H9 (cell line): ENCODE measurements at regions not wholly inside any gene's neighbourhood (a gene's known extent, or its start where the extent isn't known, plus 50 kb on each side); places are given as distances from the start of the nearest gene placed in this dataset.

ENCODE experiments used
- DNase-seq: peaks from one replicate; pipeline ENCODE4 v3.0.0-alpha.2; 2017
- H2AFZ ChIP-seq: one replicate; pipeline ENCODE4 v1.6.1; 2013; ENCODE audit warnings: mild to moderate bottlenecking, low read length, control low read depth, moderate library complexity
- H2AK5ac ChIP-seq: 2 replicates; pipeline ENCODE4 v1.6.1; 2013; ENCODE audit warnings: low read length, control low read depth, mixed read lengths; ENCODE audit not compliant: insufficient read length
- H2BK120ac ChIP-seq: one replicate; pipeline ENCODE4 v1.6.1; 2013; ENCODE audit warnings: low read depth, mild to moderate bottlenecking, low read length, control low read depth, inconsistent platforms; ENCODE audit not compliant: poor library complexity, severe bottlenecking
- H2BK12ac ChIP-seq: 2 replicates; pipeline ENCODE4 v1.6.1; 2013; ENCODE audit warnings: low read length, control low read depth, mixed read lengths, low read depth; ENCODE audit not compliant: insufficient read length
- H2BK15ac ChIP-seq: 2 replicates; pipeline ENCODE4 v1.6.1; 2013; ENCODE audit warnings: low read depth, low read length, control low read depth
- H2BK20ac ChIP-seq: one replicate; pipeline ENCODE4 v1.6.1; 2013; ENCODE audit warnings: low read depth, mild to moderate bottlenecking, low read length, control low read depth, inconsistent platforms; ENCODE audit not compliant: poor library complexity, severe bottlenecking
- H2BK5ac ChIP-seq: 2 replicates; pipeline ENCODE4 v1.6.1; 2013; ENCODE audit warnings: low read length, control low read depth, mixed read lengths; ENCODE audit not compliant: insufficient read length
- H3K14ac ChIP-seq: 2 replicates; pipeline ENCODE4 v1.6.1; 2013; ENCODE audit warnings: low read length, control low read depth; ENCODE audit not compliant: insufficient read depth
- H3K18ac ChIP-seq: 2 replicates; pipeline ENCODE4 v1.6.1; 2013; ENCODE audit warnings: low read depth, mild to moderate bottlenecking, mixed read lengths, low read length, control low read depth; ENCODE audit not compliant: insufficient read length
- H3K23ac ChIP-seq: 2 replicates; pipeline ENCODE4 v1.6.1; 2013; ENCODE audit warnings: low read length, control low read depth, mixed read lengths, low read depth; ENCODE audit not compliant: insufficient read length
- H3K23me2 ChIP-seq: 2 replicates; pipeline ENCODE4 v1.6.1; 2013; ENCODE audit warnings: low read depth, mild to moderate bottlenecking, mixed read lengths, low read length, control low read depth; ENCODE audit not compliant: insufficient read length, poor library complexity, severe bottlenecking
- H3K27ac ChIP-seq: 2 replicates; pipeline ENCODE4 v1.5.1; 2013; ENCODE audit warnings: low read length, control low read depth, mixed read lengths, low read depth; ENCODE audit not compliant: insufficient read length
- H3K27me3 ChIP-seq: 2 replicates; pipeline ENCODE4 v1.6.1; 2013; ENCODE audit warnings: low read length, control low read depth, inconsistent platforms; ENCODE audit not compliant: insufficient read depth
- H3K4ac ChIP-seq: 2 replicates; pipeline ENCODE4 v1.6.1; 2013; ENCODE audit warnings: low read depth, mild to moderate bottlenecking, control low read depth, inconsistent platforms, low read length, moderate library complexity
- H3K4me1 ChIP-seq: 2 replicates; pipeline ENCODE4 v1.6.1; 2013; ENCODE audit warnings: low read length, control low read depth, inconsistent platforms; ENCODE audit not compliant: insufficient read depth
- H3K4me2 ChIP-seq: 2 replicates; pipeline ENCODE4 v1.6.1; 2013; ENCODE audit warnings: low read length, control low read depth, mixed read lengths; ENCODE audit not compliant: insufficient read length, insufficient read depth
- H3K56ac ChIP-seq: 2 replicates; pipeline ENCODE4 v1.6.1; 2013; ENCODE audit warnings: low read depth, mild to moderate bottlenecking, mixed read lengths, low read length, control low read depth; ENCODE audit not compliant: insufficient read length
- H3K79me1 ChIP-seq: 2 replicates; pipeline ENCODE4 v1.6.1; 2013; ENCODE audit warnings: low read depth, mild to moderate bottlenecking, moderate library complexity, low read length, control low read depth, inconsistent platforms; ENCODE audit not compliant: insufficient read depth, poor library complexity, severe bottlenecking
- H3K79me2 ChIP-seq: 2 replicates; pipeline ENCODE4 v1.6.1; 2013; ENCODE audit warnings: low read length, control low read depth, inconsistent platforms; ENCODE audit not compliant: insufficient read depth
- H3K9ac ChIP-seq: 2 replicates; pipeline ENCODE4 v1.6.1; 2013; ENCODE audit warnings: low read length, control low read depth, mixed read lengths; ENCODE audit not compliant: insufficient read length; ENCODE audit errors: extremely low read depth
- H3K9me3 ChIP-seq: one replicate; pipeline ENCODE4 v1.6.1; 2013; ENCODE audit warnings: low read depth, low read length, inconsistent platforms; ENCODE audit not compliant: control insufficient read depth
- H3T11ph ChIP-seq: one replicate; pipeline ENCODE4 v1.6.1; 2013; ENCODE audit warnings: mild to moderate bottlenecking, low read length, control low read depth, inconsistent platforms
- H4K20me1 ChIP-seq: one replicate; pipeline ENCODE4 v1.6.1; 2013; ENCODE audit not compliant: control insufficient read depth, insufficient read length, insufficient read depth
- H4K5ac ChIP-seq: 2 replicates; pipeline ENCODE4 v1.6.1; 2013; ENCODE audit warnings: low read depth, mild to moderate bottlenecking, mixed read lengths, low read length, control low read depth; ENCODE audit not compliant: insufficient read length
- H4K8ac ChIP-seq: replicated peaks from 2 replicates; pipeline ENCODE4 v1.6.1; 2013; ENCODE audit warnings: low read length, control low read depth, mixed read lengths, low read depth; ENCODE audit not compliant: insufficient read length
- H4K91ac ChIP-seq: 2 replicates; pipeline ENCODE4 v1.6.1; 2013; ENCODE audit warnings: low read depth, mild to moderate bottlenecking, moderate library complexity, mixed read lengths, low read length, control low read depth; ENCODE audit not compliant: insufficient read length
- H3K27ac Mint-ChIP-seq, 3 experiments: 2 replicates in 2 of 3; 3 replicates in 1 of 3; pipeline ENCODE4 v1.8.0; 2020 to 2021; ENCODE audit warnings: mixed read lengths in 3 of 3, mild to moderate bottlenecking in 1 of 3, moderate library complexity in 1 of 3
- H3K27me3 Mint-ChIP-seq: 2 replicates; pipeline ENCODE4 v1.8.0; 2021; ENCODE audit warnings: low read depth, mild to moderate bottlenecking, moderate library complexity, mixed read lengths
- H3K36me3 Mint-ChIP-seq, 3 experiments: 2 replicates in 2 of 3; 3 replicates in 1 of 3; pipeline ENCODE4 v1.8.0; 2020 to 2021; ENCODE audit warnings: low read depth in 3 of 3, mixed read lengths in 3 of 3; ENCODE audit not compliant: insufficient read depth in 1 of 3
- H3K4me1 Mint-ChIP-seq, 2 experiments: 2 replicates each; pipeline ENCODE4 v1.8.0; 2020; ENCODE audit warnings: mixed read lengths in 2 of 2
- H3K4me3 Mint-ChIP-seq, 2 experiments: 2 replicates in 1 of 2; 3 replicates in 1 of 2; pipeline ENCODE4 v1.8.0; 2020 to 2021; ENCODE audit warnings: mild to moderate bottlenecking in 2 of 2, mixed read lengths in 2 of 2, moderate library complexity in 1 of 2
- H3K9me3 Mint-ChIP-seq, 2 experiments: 2 replicates in 1 of 2; 3 replicates in 1 of 2; pipeline ENCODE4 v1.8.0; 2020; ENCODE audit warnings: mild to moderate bottlenecking in 2 of 2, mixed read lengths in 2 of 2, moderate library complexity in 1 of 2
- WGBS: extraction: QIAGEN DNeasy Blood & Tissue Kit; methylation state at CpG from one replicate; pipeline ENCODE4 v1.1.7; 2013; ENCODE audit warnings: missing lambda C conversion rate, low lambda C conversion rate, mixed read lengths; ENCODE audit not compliant: insufficient read length; ENCODE audit errors: extremely low coverage; 5-methylcytosine and 5-hydroxymethylcytosine counted together
- TF ChIP-seq, protein P1 (sequence below): fragments of 200-600 bp; sonication (generic); conservative IDR thresholded peaks from 3 replicates; pipeline ENCODE4 v1.8.0; 2021; ENCODE audit warnings: antibody characterized with exemption, mild to moderate bottlenecking

DNA sequence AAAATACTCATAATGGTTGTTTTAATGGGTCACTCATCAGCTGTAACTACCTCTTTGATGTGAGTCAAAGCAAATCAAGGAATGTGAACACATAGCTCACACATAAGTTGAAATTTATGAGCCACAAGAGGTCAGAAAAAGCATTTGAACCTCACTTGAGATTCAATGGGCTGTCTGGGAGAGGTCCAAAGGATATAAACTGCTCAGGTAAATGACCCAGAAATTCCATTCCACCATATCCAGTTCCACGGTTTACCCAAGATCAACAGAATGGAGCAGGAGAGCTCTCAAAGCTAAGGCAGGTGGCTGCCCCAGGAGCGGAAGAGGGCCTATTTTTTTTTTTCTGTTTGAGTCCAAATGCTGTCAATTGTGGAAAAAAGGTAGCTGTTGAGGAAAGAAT, 464.1 kb downstream of the TNS1 start:
- TF ChIP-seq, protein P1, sequence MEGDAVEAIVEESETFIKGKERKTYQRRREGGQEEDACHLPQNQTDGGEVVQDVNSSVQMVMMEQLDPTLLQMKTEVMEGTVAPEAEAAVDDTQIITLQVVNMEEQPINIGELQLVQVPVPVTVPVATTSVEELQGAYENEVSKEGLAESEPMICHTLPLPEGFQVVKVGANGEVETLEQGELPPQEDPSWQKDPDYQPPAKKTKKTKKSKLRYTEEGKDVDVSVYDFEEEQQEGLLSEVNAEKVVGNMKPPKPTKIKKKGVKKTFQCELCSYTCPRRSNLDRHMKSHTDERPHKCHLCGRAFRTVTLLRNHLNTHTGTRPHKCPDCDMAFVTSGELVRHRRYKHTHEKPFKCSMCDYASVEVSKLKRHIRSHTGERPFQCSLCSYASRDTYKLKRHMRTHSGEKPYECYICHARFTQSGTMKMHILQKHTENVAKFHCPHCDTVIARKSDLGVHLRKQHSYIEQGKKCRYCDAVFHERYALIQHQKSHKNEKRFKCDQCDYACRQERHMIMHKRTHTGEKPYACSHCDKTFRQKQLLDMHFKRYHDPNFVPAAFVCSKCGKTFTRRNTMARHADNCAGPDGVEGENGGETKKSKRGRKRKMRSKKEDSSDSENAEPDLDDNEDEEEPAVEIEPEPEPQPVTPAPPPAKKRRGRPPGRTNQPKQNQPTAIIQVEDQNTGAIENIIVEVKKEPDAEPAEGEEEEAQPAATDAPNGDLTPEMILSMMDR: no peak
- Histone ChIP-seq H3K4me2 (no peak overlapping the region), H3K27me3 (no peaks in the 10 kb centered on the region), H3K79me2 (no peaks in the 10 kb centered on the region), H2AFZ (no peak overlapping the region), H2BK20ac (no peak overlapping the region), H3K27ac (no peak overlapping the region), H2BK12ac (no peak overlapping the region), H3T11ph (no peak overlapping the region), H3K18ac (no peak overlapping the region), H2BK5ac (no peak overlapping the region), H3K56ac (no peak overlapping the region), H4K5ac (no peak overlapping the region), H3K14ac (no peak overlapping the region), H4K91ac (no peak overlapping the region), H3K79me1 (no peaks in the 10 kb centered on the region), H4K20me1 (no peaks in the 10 kb centered on the region), H3K9me3 (no peaks in the 10 kb centered on the region), H2BK15ac (no peak overlapping the region), H3K4me1 (no peaks in the 10 kb centered on the region), H2AK5ac (no peak overlapping the region), H3K4ac (no peak overlapping the region), H4K8ac (no peak overlapping the region), H3K23me2 (no peaks in the 10 kb centered on the region), H3K9ac (no peak overlapping the region), H2BK120ac (no peak overlapping the region), H3K23ac (no peak overlapping the region)
- H3K9me3 Mint-ChIP-seq: peaks cover 2% of the 10 kb centered on the region in 2 experiments; a peak in 4 of 5 replicates
- peaks cover 0 to 5% (median 3%) of the 10 kb centered on the region in 3 experiments; a peak in 5 of 7 replicates for H3K36me3 Mint-ChIP-seq
- no CpG with 5 or more reads among the region's 2 CpGs for WGBS
- no peak for DNase-seq
- H3K27ac Mint-ChIP-seq: peak overlapping the region in 1 of 3 experiments; percentile 73; a peak in 1 of 7 replicates
- H3K4me1 Mint-ChIP-seq: peaks cover 0 to 3% of the 10 kb centered on the region in 2 experiments; a peak in 1 of 4 replicates
- H3K27me3 Mint-ChIP-seq: no peaks in the 10 kb centered on the region; the same call in 1 of the 2 replicates
- H3K4me3 Mint-ChIP-seq: no peak overlapping the region
